Tibial artery (tissue), 4 donors: ENCODE measurements at regions not wholly inside any gene's neighbourhood (a gene's known extent, or its start where the extent isn't known, plus 50 kb on each side); places are given as distances from the start of the nearest gene placed in this dataset.

Source experiments
- DNase-seq, 2 donors: peaks; one replicate each; pipeline ENCODE4 v3.0.0-alpha.2; 2019
- H3K27ac ChIP-seq, 2 donors: fragments of 200-600 bp; sonication (generic) in 1 of 2; 1 replicate in 1 of 2; 2 replicates in 1 of 2; pipeline ENCODE4 v1.5.1; 2018 to 2019; ENCODE audit warnings: mild to moderate bottlenecking in 1 of 2
- H3K27me3 ChIP-seq, 2 donors: fragments of 200-600 bp; sonication (generic) in 1 of 2; one replicate each; pipeline versions ENCODE4 v1.5.1 to v1.6.0; 2016 to 2019
- H3K36me3 ChIP-seq, 3 donors: fragments of 200-600 bp; sonication (generic) in 2 of 3; one replicate each; pipeline ENCODE4 v1.5.1; 2016 to 2019; ENCODE audit warnings: mild to moderate bottlenecking in 2 of 3
- H3K4me1 ChIP-seq, 4 donors: fragments of 200-600 bp; sonication (generic) in 2 of 4; 1 replicate in 3 of 4; 2 replicates in 1 of 4; pipeline ENCODE4 v1.5.1; 2016 to 2019
- H3K4me3 ChIP-seq, 2 donors: fragments of 200-600 bp; sonication (generic) in 1 of 2; 1 replicate in 1 of 2; 2 replicates in 1 of 2; pipeline ENCODE4 v1.5.1; 2018 to 2019; ENCODE audit warnings: mild to moderate bottlenecking in 2 of 2
- H3K9me3 ChIP-seq, 3 donors: fragments of 200-600 bp; sonication (generic) in 1 of 3; one replicate each; pipeline ENCODE4 v1.5.1; 2016 to 2019
- intact Hi-C: fragments of 100-400 bp; cut with DNase I; formaldehyde crosslinking; loops from one replicate; pipeline ENCODE4 v1.15.0; 2023; ENCODE audit warnings: low total_unique reads
- TF ChIP-seq, protein P1 (sequence below), 2 experiments: fragments of 200-600 bp in 1 of 2; fragments of 450-650 bp in 1 of 2; IDR thresholded peaks; one replicate each; pipeline ENCODE4 v1.5.1; 2017 to 2019; ENCODE audit warnings: antibody characterized with exemption in 2 of 2, mild to moderate bottlenecking in 1 of 2, moderate library complexity in 1 of 2

DNA sequence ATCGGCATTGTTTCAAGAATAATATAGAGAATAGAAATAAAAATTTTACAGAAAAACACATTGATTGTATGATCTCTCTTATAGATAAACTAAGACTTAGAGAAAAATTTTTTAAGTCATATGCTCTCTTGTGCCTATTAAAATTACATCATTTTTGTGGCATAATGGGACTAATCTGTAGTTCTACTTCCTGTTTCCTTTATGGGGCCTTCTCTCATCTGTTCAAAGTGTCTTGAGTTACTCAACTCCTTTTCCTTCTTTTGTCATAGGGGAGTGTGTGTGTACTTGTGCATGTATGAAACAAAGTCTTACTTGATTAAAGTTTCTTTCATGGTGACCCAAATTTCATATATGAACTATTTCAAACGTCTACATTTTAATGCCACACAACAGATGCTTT is 1448.9 kb upstream of the TENM3 start:
- TF ChIP-seq, protein P1, sequence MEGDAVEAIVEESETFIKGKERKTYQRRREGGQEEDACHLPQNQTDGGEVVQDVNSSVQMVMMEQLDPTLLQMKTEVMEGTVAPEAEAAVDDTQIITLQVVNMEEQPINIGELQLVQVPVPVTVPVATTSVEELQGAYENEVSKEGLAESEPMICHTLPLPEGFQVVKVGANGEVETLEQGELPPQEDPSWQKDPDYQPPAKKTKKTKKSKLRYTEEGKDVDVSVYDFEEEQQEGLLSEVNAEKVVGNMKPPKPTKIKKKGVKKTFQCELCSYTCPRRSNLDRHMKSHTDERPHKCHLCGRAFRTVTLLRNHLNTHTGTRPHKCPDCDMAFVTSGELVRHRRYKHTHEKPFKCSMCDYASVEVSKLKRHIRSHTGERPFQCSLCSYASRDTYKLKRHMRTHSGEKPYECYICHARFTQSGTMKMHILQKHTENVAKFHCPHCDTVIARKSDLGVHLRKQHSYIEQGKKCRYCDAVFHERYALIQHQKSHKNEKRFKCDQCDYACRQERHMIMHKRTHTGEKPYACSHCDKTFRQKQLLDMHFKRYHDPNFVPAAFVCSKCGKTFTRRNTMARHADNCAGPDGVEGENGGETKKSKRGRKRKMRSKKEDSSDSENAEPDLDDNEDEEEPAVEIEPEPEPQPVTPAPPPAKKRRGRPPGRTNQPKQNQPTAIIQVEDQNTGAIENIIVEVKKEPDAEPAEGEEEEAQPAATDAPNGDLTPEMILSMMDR (IDR thresholded peaks at IDR 0.05), result no peak
- H3K9me3 ChIP-seq, result no peaks in the 10 kb centered on the region
- no peak overlapping the region for H3K27ac ChIP-seq
- H3K36me3 ChIP-seq, result no peaks in the 10 kb centered on the region
- DNase-seq, result no peak
- H3K4me1 ChIP-seq, result no peaks in the 10 kb centered on the region
- no peak overlapping the region for H3K4me3 ChIP-seq
- no peaks in the 10 kb centered on the region for H3K27me3 ChIP-seq
- intact Hi-C loops, result no loop called here

DNA sequence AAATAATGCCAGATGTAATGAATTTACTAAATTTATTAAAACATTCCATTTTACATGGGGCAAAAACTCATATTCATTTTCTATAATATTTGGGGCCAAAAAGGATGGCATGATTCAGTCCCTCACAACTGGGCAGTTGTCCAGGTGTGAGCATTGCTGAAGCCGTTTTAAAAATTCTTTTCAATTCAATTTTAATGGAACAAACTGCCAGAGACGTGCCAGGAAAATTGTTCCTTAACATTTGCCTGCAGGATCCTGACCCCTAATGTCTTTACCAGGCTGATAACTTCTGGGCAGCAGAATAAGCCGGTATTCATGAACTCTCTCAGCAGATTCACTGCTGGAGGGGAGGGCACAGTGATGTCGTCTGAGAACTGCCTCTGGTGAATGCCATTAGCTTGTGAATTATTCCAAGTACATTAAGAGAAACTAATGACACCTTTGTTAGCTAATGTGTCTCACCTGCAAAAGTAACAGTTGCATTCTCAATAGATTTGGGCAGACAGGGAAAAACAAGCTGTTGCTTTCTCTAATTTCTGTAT is 1445.1 kb upstream of the TENM3 start:
- no peaks in the 10 kb centered on the region for H3K9me3 ChIP-seq
- H3K4me3 ChIP-seq, result no peak overlapping the region
- intact Hi-C loops, result no loop called here
- H3K27ac ChIP-seq, result no peak overlapping the region
- no peaks in the 10 kb centered on the region for H3K4me1 ChIP-seq
- TF ChIP-seq, protein P1 (IDR thresholded peaks at IDR 0.05), result no peak
- no peaks in the 10 kb centered on the region for H3K36me3 ChIP-seq
- DNase-seq, result no peak
- H3K27me3 ChIP-seq, result no peaks in the 10 kb centered on the region

DNA sequence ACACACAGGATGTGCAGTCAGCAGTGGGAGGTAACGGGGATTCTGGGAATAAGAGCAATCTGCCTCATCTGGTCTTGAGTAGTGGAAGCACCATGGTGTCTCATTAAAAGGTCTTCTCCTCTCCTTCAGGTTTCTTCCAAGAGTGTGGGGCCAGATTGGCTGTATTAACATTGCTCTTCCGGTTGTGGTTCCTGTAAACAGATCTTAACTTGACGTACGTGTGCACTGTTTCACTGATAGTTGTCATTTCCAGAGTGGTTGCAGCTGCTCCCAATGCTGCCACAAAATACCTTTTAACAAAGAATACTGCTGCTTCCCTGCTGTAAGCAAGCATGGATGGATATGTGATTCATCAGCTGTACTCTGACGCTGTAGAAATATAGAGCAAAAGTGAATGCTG is 1443.4 kb upstream of the TENM3 start:
- intact Hi-C loops, result no loop called here
- H3K4me3 ChIP-seq, result no peak overlapping the region
- H3K27me3 ChIP-seq, result no peaks in the 10 kb centered on the region
- no peaks in the 10 kb centered on the region for H3K36me3 ChIP-seq
- H3K9me3 ChIP-seq, result no peaks in the 10 kb centered on the region
- no peak for DNase-seq
- H3K4me1 ChIP-seq, result no peaks in the 10 kb centered on the region
- H3K27ac ChIP-seq, result no peak overlapping the region
- TF ChIP-seq, protein P1 (IDR thresholded peaks at IDR 0.05), result no peak

DNA sequence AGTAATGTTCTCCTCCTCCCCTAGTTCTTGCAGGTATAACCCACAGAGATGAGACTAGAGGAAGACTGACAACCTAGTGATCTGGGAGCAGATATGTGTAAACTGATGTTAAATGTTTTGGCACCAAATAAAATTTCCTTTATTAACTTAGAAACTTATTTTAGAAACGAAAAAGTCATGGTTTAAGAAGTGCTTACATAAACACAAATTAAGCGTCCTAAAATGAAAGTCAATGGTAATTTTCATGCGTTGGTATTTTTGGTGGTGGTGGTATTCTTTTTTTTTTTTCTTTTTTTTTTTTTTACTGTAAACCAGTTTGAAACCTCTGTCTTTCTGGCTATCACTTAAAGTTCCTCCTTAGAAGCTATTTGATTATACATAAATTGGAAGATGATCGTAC is 1438.1 kb upstream of the TENM3 start:
- no peak for DNase-seq
- Histone ChIP-seq H3K4me3 (no peak overlapping the region), H3K27ac (no peak overlapping the region), H3K36me3 (no peaks in the 10 kb centered on the region), H3K27me3 (no peaks in the 10 kb centered on the region), H3K9me3 (no peaks in the 10 kb centered on the region), H3K4me1 (no peaks in the 10 kb centered on the region)
- intact Hi-C loops, result no loop called here
- TF ChIP-seq, protein P1 (IDR thresholded peaks at IDR 0.05), result no peak

DNA sequence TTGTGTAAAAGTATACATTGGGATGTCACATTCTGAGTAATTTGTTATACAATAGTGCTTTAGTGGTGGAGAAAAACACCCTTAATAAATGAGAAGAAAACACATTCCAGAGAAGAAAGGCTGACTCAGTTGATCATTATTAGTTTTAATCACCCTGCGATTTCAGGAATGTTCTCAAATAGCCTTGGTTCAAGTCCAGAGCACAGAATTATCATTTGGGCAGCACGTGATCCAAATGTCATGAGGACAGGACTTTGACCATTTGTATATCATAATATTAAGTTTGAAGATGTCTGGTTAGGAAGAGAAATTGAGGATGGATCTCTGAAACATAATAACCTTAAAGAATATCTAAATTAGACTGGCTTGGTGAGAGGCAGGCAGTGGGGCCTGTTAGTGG is 1434.3 kb upstream of the TENM3 start:
- TF ChIP-seq, protein P1 (IDR thresholded peaks at IDR 0.05), result no peak
- H3K9me3 ChIP-seq, result no peaks in the 10 kb centered on the region
- no peak for DNase-seq
- no peaks in the 10 kb centered on the region for H3K27me3 ChIP-seq
- intact Hi-C loops, result no loop called here
- H3K4me1 ChIP-seq, result no peaks in the 10 kb centered on the region
- no peak overlapping the region for H3K27ac ChIP-seq
- H3K36me3 ChIP-seq, result no peaks in the 10 kb centered on the region
- H3K4me3 ChIP-seq, result no peak overlapping the region

DNA sequence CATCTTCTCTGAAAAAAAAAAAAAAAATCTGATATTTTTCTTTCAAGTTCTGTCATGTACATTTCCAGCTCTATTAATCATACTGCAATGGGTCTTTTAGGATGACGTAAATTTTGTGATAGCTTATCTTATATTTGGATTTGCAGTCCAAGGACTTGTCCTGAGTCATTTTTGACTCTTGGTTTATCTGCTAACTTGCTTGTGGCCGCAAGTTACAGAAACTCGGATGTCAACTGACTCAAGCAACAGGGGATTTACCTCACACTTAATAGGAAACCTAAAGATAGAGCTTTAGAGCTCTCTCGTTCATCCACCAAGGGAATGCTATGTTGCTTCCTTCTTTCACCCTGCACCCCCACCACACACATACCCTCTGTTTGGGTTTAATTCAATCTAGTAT is 1433.8 kb upstream of the TENM3 start:
- H3K4me3 ChIP-seq, result no peak overlapping the region
- TF ChIP-seq, protein P1 (IDR thresholded peaks at IDR 0.05), result no peak
- H3K27me3 ChIP-seq, result no peaks in the 10 kb centered on the region
- DNase-seq, result no peak
- H3K27ac ChIP-seq, result no peak overlapping the region
- no peaks in the 10 kb centered on the region for H3K36me3 ChIP-seq
- no peaks in the 10 kb centered on the region for H3K4me1 ChIP-seq
- no peaks in the 10 kb centered on the region for H3K9me3 ChIP-seq
- intact Hi-C loops, result no loop called here
